HCT116 (cell line): ENCODE measurements at regions not wholly inside any gene's neighbourhood (a gene's known extent, or its start where the extent isn't known, plus 50 kb on each side); places are given as distances from the start of the nearest gene placed in this dataset.

Source experiments
- ATAC-seq: fragments of 200-7000 bp; cut with Tn5 transposase; 2 replicates; pipeline ENCODE4 v1.9.1; 2020; ENCODE audit warnings: mild to moderate bottlenecking, moderate library complexity
- BruUV-seq: library from RNA; stranded (reverse); fragments of 400-500 nt; replicated peaks from 2 replicates; lab custom pipeline; 2021; lab: Mats Ljungman, UMichigan
- CTCF ChIA-PET: fragments of 300-600 bp; sonication (Branson Sonifier 250); formaldehyde crosslinking; loops from one replicate; lab custom pipeline; 2021; ENCODE audit warnings: antibody characterized with exemption; lab: Charles Lee
- POLR2A ChIA-PET: fragments of 300-600, 350-600 bp; sonication (Branson Sonifier 250); formaldehyde crosslinking; loops from one replicate; lab custom pipeline; 2021; ENCODE audit warnings: antibody characterized with exemption; lab: Charles Lee
- RAD21 ChIA-PET, 2 experiments: fragments of 300-600 bp; sonication (Branson Sonifier 250); formaldehyde crosslinking; loops; one replicate each; lab custom pipeline; 2023; ENCODE audit warnings: low total read pairs in 2 of 2; ENCODE audit not compliant: uncharacterized antibody in 2 of 2, unreplicated experiment in 2 of 2, low non-redundant PET in 1 of 2; lab: Charles Lee
- DNase-seq: peaks from one replicate; pipeline ENCODE4 v3.0.0-alpha.2; 2010; ENCODE audit warnings: low read depth, low spot score
- H2AFZ ChIP-seq: fragments of 200-600 bp; shearing (Covaris generic), sonication (generic); 2 replicates; pipeline ENCODE4 v1.6.1; 2017; ENCODE audit warnings: low read depth, mixed run types, mixed read lengths, antibody characterized with exemption, low read length; ENCODE audit not compliant: poor library complexity, severe bottlenecking
- H3K27ac ChIP-seq: 2 replicates; pipeline ENCODE4 v1.5.1; 2012; ENCODE audit warnings: low read depth, low read length
- H3K27me3 ChIP-seq: fragments of 200-600 bp; sonication (generic); 2 replicates; pipeline ENCODE4 v1.6.1; 2016; ENCODE audit warnings: mixed run types, low read length, mixed read lengths; ENCODE audit not compliant: insufficient read depth
- H3K36me3 ChIP-seq, 2 experiments: fragments of 200-500 bp in 1 of 2; fragments of 200-600 bp in 1 of 2; sonication (Bioruptor generic) in 1 of 2; sonication (generic) in 1 of 2; 2 replicates each; pipeline versions ENCODE4 v1.5.1 to v1.6.1; 2014 to 2016; ENCODE audit warnings: low read length in 2 of 2, inconsistent platforms in 1 of 2, mixed read lengths in 1 of 2, mixed run types in 1 of 2; ENCODE audit not compliant: insufficient read depth in 2 of 2, control insufficient read depth in 1 of 2
- H3K4me1 ChIP-seq, 2 experiments: fragments of 200-600 bp in 1 of 2; sonication (generic) in 1 of 2; 2 replicates each; pipeline versions ENCODE4 v1.5.1 to v1.6.1; 2012 to 2017; ENCODE audit warnings: low read length in 2 of 2, inconsistent platforms in 1 of 2, mild to moderate bottlenecking in 1 of 2, mixed read lengths in 1 of 2, mixed run types in 1 of 2, moderate library complexity in 1 of 2; ENCODE audit not compliant: insufficient read depth in 2 of 2, control insufficient read depth in 1 of 2
- H3K4me2 ChIP-seq: fragments of 200-600 bp; sonication (generic); 2 replicates; pipeline ENCODE4 v1.6.1; 2017; ENCODE audit warnings: mixed run types, low read length, mixed read lengths
- H3K4me3 ChIP-seq, 2 experiments: fragments of 200-600 bp in 1 of 2; sonication (generic) in 1 of 2; replicated peaks in 1 of 2; 2 replicates each; pipeline ENCODE4 v1.5.1; 2011 to 2016; ENCODE audit warnings: low read length in 2 of 2, control low read depth in 1 of 2, low read depth in 1 of 2, mild to moderate bottlenecking in 1 of 2, mixed read lengths in 1 of 2, mixed run types in 1 of 2
- H3K79me2 ChIP-seq: fragments of 200-600 bp; sonication (generic); 2 replicates; pipeline ENCODE4 v1.6.1; 2017; ENCODE audit warnings: mild to moderate bottlenecking, mixed run types, low read length, moderate library complexity, mixed read lengths; ENCODE audit not compliant: insufficient read depth
- H3K9ac ChIP-seq: fragments of 200-600 bp; sonication (generic); 2 replicates; pipeline ENCODE4 v1.6.1; 2016; ENCODE audit warnings: low read length, mixed read lengths
- H3K9me2 ChIP-seq: fragments of 200-600 bp; sonication (generic), shearing (Covaris generic); 2 replicates; pipeline ENCODE4 v1.6.1; 2017; ENCODE audit warnings: mixed run types, mild to moderate bottlenecking, moderate library complexity; ENCODE audit not compliant: insufficient read depth
- H3K9me3 ChIP-seq, 2 experiments: fragments of 200-500 bp in 1 of 2; fragments of 200-600 bp in 1 of 2; sonication (Bioruptor generic) in 1 of 2; sonication (generic) in 1 of 2; 2 replicates each; pipeline ENCODE4 v1.6.1; 2014 to 2017; ENCODE audit warnings: low read length in 2 of 2, mixed read lengths in 2 of 2, inconsistent platforms in 1 of 2, low read depth in 1 of 2, mild to moderate bottlenecking in 1 of 2, mixed run types in 1 of 2, moderate library complexity in 1 of 2; ENCODE audit not compliant: control insufficient read depth in 1 of 2, insufficient read depth in 1 of 2
- H4K20me1 ChIP-seq: fragments of 200-600 bp; sonication (generic), shearing (Covaris generic); 2 replicates; pipeline ENCODE4 v1.6.1; 2017; ENCODE audit warnings: mixed run types, mild to moderate bottlenecking, moderate library complexity; ENCODE audit not compliant: insufficient read depth
- FOSL1 ChIP-seq: IDR thresholded peaks from 2 replicates; pipeline ENCODE4 v1.6.1; 2012; ENCODE audit warnings: low read depth
- JUND ChIP-seq: IDR thresholded peaks from 2 replicates; pipeline ENCODE4 v1.6.1; 2012
- REST ChIP-seq: IDR thresholded peaks from 2 replicates; pipeline ENCODE4 v1.6.1; 2012; ENCODE audit warnings: low read depth
- SIN3A ChIP-seq: IDR thresholded peaks from 2 replicates; pipeline ENCODE4 v1.6.1; 2012; ENCODE audit warnings: low read depth
- ZBTB33 ChIP-seq: IDR thresholded peaks from 2 replicates; pipeline ENCODE4 v1.6.1; 2011; ENCODE audit warnings: mild to moderate bottlenecking, low read length, moderate library complexity; ENCODE audit not compliant: insufficient replicate concordance; ENCODE audit errors: extremely low read depth
- intact Hi-C: fragments of 100-400 bp; cut with micrococcal nuclease; formaldehyde crosslinking; loops from 2 replicates; pipeline ENCODE4 v1.10.0; 2022

GRCh38 chr12:68102731-68103130 lies 56.8 kb downstream of the IFNG start:
- intact Hi-C loops = no loop called here
- H3K9me3 ChIP-seq = no peaks in the 10 kb centered on the region
- BruUV-seq = no TSS peak
- H3K27ac ChIP-seq = no peak overlapping the region
- H3K9ac ChIP-seq = no peak overlapping the region
- no peaks in the 10 kb centered on the region for H4K20me1 ChIP-seq
- ChIA-PET RAD21 (no interaction called here), POLR2A (no interaction called here)
- peaks cover 0 to 7% of the 10 kb centered on the region in 2 experiments; a peak in 2 of 4 replicates for H3K4me1 ChIP-seq
- H3K79me2 ChIP-seq = no peaks in the 10 kb centered on the region
- TF ChIP-seq FOSL1 = no peak
- no peak for TF ChIP-seq REST
- TF ChIP-seq SIN3A = no peak
- TF ChIP-seq, all 23 proteins: peak for 0
- DNase-seq (no peak), ATAC-seq (no peak)
- CTCF ChIA-PET = no interaction called here
- no peaks in the 10 kb centered on the region for H3K9me2 ChIP-seq
- H3K4me2 ChIP-seq = no peak overlapping the region
- no peak overlapping the region for H2AFZ ChIP-seq
- no peaks in the 10 kb centered on the region for H3K36me3 ChIP-seq
- H3K27me3 ChIP-seq = no peaks in the 10 kb centered on the region
- no peak overlapping the region for H3K4me3 ChIP-seq

GRCh38 chr12:68102163-68102562 lies 57.4 kb downstream of the IFNG start:
- H3K4me3 ChIP-seq = no peak overlapping the region
- no peaks in the 10 kb centered on the region for H3K27me3 ChIP-seq
- H3K9ac ChIP-seq = no peak overlapping the region
- no TSS peak for BruUV-seq
- no peaks in the 10 kb centered on the region for H3K9me3 ChIP-seq
- ChIA-PET CTCF (no interaction called here), RAD21 (no interaction called here), POLR2A (no interaction called here)
- DNase-seq (no peak), ATAC-seq (no peak)
- H3K9me2 ChIP-seq = no peaks in the 10 kb centered on the region
- intact Hi-C loops = no loop called here
- TF ChIP-seq JUND (no peak), ZBTB33 (no peak)
- H3K36me3 ChIP-seq = no peaks in the 10 kb centered on the region
- H2AFZ ChIP-seq = no peak overlapping the region
- no peak overlapping the region for H3K4me2 ChIP-seq
- no peaks in the 10 kb centered on the region for H3K79me2 ChIP-seq
- no peak overlapping the region for H3K27ac ChIP-seq
- H3K4me1 ChIP-seq = peaks cover 0 to 7% of the 10 kb centered on the region in 2 experiments; a peak in 2 of 4 replicates
- H4K20me1 ChIP-seq = no peaks in the 10 kb centered on the region
